ENCODE measurements at regions not wholly inside any gene's neighbourhood (a gene's known extent, or its start where the extent isn't known, plus 50 kb on each side); places are given as distances from the start of the nearest gene placed in this dataset.
"Not testable (repeated sequence)": the region's sequence is repeated elsewhere in the genome, so short reads cannot be mapped to it uniquely, and the experiment has no call there.

DNA sequence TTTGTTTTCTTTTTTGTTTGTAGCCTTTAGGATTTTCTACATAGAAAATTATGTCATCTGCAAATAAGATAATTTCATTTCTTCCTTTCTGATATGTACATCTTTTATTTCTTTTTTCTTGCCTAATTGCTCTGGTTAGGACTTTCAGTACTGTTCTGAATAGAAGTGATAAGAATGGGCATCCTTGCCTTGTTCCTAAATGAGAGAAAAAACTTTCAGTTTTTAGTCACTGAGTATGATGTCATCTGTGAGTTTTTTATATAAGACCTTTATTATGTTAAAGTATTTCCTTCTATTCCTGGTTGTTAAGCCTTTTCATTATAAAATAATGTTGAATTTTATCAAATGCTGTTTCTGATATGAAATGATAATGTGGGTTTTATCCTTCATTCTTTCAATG lies 76.0 kb upstream of the SLC35F3 start:
- H3K4me3 Mint-ChIP-seq (ENCODE audit: unreplicated experiment): no peak overlapping the region
- H3K36me3 Mint-ChIP-seq (ENCODE audit: insufficient read depth, unreplicated experiment): no peaks in the 10 kb centered on the region
- TF ChIP-seq, protein P1, sequence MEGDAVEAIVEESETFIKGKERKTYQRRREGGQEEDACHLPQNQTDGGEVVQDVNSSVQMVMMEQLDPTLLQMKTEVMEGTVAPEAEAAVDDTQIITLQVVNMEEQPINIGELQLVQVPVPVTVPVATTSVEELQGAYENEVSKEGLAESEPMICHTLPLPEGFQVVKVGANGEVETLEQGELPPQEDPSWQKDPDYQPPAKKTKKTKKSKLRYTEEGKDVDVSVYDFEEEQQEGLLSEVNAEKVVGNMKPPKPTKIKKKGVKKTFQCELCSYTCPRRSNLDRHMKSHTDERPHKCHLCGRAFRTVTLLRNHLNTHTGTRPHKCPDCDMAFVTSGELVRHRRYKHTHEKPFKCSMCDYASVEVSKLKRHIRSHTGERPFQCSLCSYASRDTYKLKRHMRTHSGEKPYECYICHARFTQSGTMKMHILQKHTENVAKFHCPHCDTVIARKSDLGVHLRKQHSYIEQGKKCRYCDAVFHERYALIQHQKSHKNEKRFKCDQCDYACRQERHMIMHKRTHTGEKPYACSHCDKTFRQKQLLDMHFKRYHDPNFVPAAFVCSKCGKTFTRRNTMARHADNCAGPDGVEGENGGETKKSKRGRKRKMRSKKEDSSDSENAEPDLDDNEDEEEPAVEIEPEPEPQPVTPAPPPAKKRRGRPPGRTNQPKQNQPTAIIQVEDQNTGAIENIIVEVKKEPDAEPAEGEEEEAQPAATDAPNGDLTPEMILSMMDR (IDR thresholded peaks at IDR 0.05; ENCODE audit: unreplicated experiment): no peak
- peaks cover 41% of the 10 kb centered on the region for H3K27me3 Mint-ChIP-seq (ENCODE audit: insufficient read depth, unreplicated experiment)
- peaks cover 25% of the 10 kb centered on the region for H3K9me3 Mint-ChIP-seq (ENCODE audit: unreplicated experiment)
- ChIA-PET POLR2A (no interaction called here), CTCF (no interaction called here)
- no peak for DNase-seq (ENCODE audit: unreplicated experiment)
- H3K27ac Mint-ChIP-seq (ENCODE audit: low read depth, unreplicated experiment): no peak overlapping the region
- no TSS peak for BruUV-seq (replicated peaks)
- no peaks in the 10 kb centered on the region for H3K4me1 Mint-ChIP-seq (ENCODE audit: insufficient read depth, unreplicated experiment)
- intact Hi-C loops (cut with micrococcal nuclease): no loop called here

DNA sequence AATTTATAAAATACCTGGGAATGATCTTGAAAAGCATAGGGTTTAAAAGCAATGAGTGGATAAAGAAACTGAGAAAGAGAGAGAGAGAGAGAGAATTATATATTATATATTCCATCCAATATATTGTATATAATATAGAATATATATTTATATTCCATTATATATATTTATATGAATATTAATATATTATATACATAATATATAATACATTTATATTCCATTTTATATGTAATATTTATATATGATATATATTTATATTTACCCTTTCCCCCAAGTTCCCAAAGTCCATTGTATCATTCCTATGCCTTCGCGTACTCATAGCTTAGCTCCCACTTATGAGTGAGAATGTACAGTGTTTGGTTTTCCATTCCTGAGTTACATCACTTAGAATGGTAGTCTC lies 69.9 kb upstream of the SLC35F3 start:
- peaks cover 11% of the 10 kb centered on the region for H3K9me3 Mint-ChIP-seq (ENCODE audit: unreplicated experiment)
- no TSS peak for BruUV-seq (replicated peaks)
- no peak overlapping the region for H3K4me3 Mint-ChIP-seq (ENCODE audit: unreplicated experiment)
- ChIA-PET CTCF (interaction anchor here (0.6 kb wide), 1 partner anchor 158 kb away, joined by 3 read pairs; no protein-coding TSS in a partner anchor), POLR2A (interaction anchor here (2.0 kb wide), 1 partner anchor 14 kb away, joined by 6 read pairs; no protein-coding TSS in a partner anchor)
- intact Hi-C loops (cut with micrococcal nuclease): no loop called here
- no peaks in the 10 kb centered on the region for H3K36me3 Mint-ChIP-seq (ENCODE audit: insufficient read depth, unreplicated experiment)
- DNase-seq (ENCODE audit: unreplicated experiment): no peak
- TF ChIP-seq, protein P1 (IDR thresholded peaks at IDR 0.05; ENCODE audit: unreplicated experiment): no peak
- no peaks in the 10 kb centered on the region for H3K4me1 Mint-ChIP-seq (ENCODE audit: insufficient read depth, unreplicated experiment)
- peaks cover 34% of the 10 kb centered on the region for H3K27me3 Mint-ChIP-seq (ENCODE audit: insufficient read depth, unreplicated experiment)
- H3K27ac Mint-ChIP-seq (ENCODE audit: low read depth, unreplicated experiment): no peak overlapping the region

DNA sequence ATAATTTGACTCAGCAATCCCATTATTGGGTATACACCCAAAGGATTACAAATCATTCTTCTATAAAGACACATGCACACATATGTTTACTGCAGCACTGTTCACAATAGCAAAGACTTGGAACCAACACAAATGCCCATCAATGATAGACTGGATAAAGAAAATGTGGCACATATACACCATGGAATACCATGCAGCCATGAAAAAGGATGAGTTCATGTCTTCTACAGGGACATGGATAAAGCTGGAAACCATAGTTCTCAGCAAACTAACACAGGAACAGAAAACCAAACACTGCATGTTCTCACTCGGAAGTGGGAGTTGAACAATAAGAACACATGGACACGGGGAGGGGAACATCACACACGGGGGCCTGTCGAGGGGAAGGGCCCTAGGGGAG lies 66.3 kb upstream of the SLC35F3 start:
- BruUV-seq (replicated peaks); POLR2A ChIA-PET; H3K4me1 Mint-ChIP-seq (ENCODE audit: insufficient read depth, unreplicated experiment); intact Hi-C loops (cut with micrococcal nuclease); DNase-seq (ENCODE audit: unreplicated experiment); H3K36me3 Mint-ChIP-seq (ENCODE audit: insufficient read depth, unreplicated experiment); H3K27me3 Mint-ChIP-seq (ENCODE audit: insufficient read depth, unreplicated experiment); H3K27ac Mint-ChIP-seq (ENCODE audit: low read depth, unreplicated experiment); H3K4me3 Mint-ChIP-seq (ENCODE audit: unreplicated experiment): not testable (repeated sequence)
- peaks cover 15% of the 10 kb centered on the region for H3K9me3 Mint-ChIP-seq (ENCODE audit: unreplicated experiment)
- CTCF ChIA-PET: interaction anchor here (1.1 kb wide), 1 partner anchor 52 kb away, joined by 3 read pairs; no protein-coding TSS in a partner anchor

DNA sequence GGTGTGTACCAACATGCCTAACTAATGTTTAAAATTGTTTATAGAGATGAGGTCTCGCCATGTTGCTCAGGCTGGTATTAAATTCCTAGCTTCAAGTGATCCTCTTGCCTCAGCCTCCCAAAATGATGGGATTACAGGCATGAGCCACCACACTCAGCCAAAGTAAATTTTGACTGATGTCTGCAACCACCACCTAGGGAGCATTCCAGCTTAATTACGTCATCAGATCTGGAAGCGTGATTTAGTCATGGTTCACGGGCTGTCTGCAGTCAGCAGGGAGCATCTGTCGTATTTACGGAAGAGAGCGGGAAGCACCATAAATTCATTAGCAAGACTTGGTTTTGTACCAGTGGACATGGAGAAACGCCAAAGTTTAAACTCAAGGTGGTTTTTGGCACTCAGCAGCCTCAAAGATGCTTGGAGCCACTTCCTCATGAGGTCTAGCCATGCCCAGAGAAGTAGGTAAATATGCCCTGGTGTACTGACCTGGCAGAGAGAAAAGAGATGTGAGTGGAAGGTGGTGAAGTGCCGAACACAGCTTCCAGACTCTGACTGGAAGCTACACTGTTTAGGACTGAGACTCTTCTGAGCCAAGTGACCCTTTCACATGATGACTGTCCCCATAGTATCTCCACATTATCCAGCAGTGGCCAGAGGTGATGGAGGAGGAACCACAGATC lies 60.8 kb upstream of the SLC35F3 start:
- no TSS peak for BruUV-seq (replicated peaks)
- peaks cover 18% of the 10 kb centered on the region for H3K9me3 Mint-ChIP-seq (ENCODE audit: unreplicated experiment)
- TF ChIP-seq, protein P1 (IDR thresholded peaks at IDR 0.05; ENCODE audit: unreplicated experiment): no peak
- no peaks in the 10 kb centered on the region for H3K27me3 Mint-ChIP-seq (ENCODE audit: insufficient read depth, unreplicated experiment)
- H3K4me1 Mint-ChIP-seq (ENCODE audit: insufficient read depth, unreplicated experiment): no peaks in the 10 kb centered on the region
- intact Hi-C loops (cut with micrococcal nuclease): no loop called here
- peak; percentile 78 for DNase-seq (ENCODE audit: unreplicated experiment)
- H3K36me3 Mint-ChIP-seq (ENCODE audit: insufficient read depth, unreplicated experiment): no peaks in the 10 kb centered on the region
- no peak overlapping the region for H3K27ac Mint-ChIP-seq (ENCODE audit: low read depth, unreplicated experiment)
- no peak overlapping the region for H3K4me3 Mint-ChIP-seq (ENCODE audit: unreplicated experiment)
- POLR2A ChIA-PET: no interaction called here
- CTCF ChIA-PET: interaction anchor here (0.6 to 2.1 kb wide), 3 partner anchors 13 to 729 kb away, joined by 3 to 6 read pairs (median 3); no protein-coding TSS in a partner anchor

Data from MCF 10A (cell line).